Activated CD4-positive, alpha-beta T cell treated with anti-CD3 and anti-CD28 coated beads for 4 hours (primary cell): ENCODE measurements at regions not wholly inside any gene's neighbourhood (a gene's known extent, or its start where the extent isn't known, plus 50 kb on each side); places are given as distances from the start of the nearest gene placed in this dataset.
"Not testable (repeated sequence)": the region's sequence is repeated elsewhere in the genome, so short reads cannot be mapped to it uniquely, and the experiment has no call there.

Experiments
- DNase-seq, 2 donors: peaks; one replicate each; pipeline ENCODE4 v3.0.0-alpha.2; 2020

DNA sequence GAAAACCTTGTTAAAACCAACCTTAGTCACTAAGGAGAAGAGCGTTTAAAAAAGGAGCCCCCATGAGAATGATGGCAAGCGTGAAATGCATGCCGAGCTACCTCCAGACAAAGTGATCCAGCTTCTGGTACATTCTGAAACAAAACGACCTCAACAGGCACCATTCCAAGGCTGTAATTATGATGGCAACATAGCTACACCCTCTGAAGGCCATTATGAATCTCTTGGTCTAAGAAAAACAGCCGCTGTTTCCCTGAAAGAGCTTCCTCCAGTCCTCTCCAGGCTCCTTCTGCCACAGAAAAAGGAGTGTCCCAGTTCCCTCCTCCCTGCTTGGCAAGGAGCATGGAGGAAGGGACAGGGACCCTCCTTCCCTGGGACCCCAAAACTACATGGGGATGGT is 50.0 kb upstream of the ABLIM1 start:
- no peak for DNase-seq

DNA sequence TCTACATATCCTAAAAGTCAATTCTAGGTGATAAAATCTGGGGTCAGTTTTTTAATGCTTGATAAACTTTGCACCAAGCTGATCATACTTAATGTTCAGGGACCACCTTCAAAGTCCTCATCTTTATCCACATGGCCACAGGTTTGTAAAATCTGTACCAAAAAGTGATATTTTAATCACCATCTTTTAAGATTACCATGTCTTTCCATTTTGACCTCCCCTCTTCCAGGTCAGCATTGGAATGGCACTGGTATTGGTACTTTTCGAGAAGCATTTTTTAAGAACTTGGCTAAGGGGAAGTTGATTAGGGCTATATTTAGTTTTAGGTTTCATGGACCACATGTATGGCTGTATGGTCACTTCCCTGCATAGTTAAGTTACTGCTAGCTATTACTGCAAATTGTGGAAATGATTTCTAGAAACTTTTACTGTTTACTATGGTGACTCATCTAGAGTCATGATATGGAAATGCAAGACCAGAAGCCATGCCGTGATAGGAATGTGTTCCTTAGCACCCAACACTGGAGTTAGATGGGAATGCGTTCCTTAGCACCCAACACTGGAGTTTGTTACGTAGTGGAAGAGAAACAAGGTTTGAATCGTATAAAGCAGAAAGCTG is 50.8 kb upstream of the ABLIM1 start:
- no peak for DNase-seq

DNA sequence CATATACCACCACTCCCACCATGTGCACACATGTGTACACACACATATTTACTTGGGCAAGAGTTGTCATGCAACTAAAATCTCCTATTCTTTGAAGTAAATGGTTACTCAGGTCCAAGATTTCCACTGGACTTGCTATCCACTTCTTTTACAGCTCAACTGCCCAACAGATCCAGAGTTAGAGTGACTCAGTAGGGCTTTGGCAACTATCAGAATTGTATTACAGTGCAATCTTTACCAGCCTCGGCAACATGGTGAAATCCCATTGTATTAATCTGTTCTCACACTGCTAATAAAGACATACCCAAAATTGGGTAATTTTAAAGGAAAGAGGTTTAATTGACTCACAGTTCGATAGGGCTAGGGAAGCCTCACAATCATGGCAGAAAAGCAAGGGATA is 51.9 kb upstream of the ABLIM1 start:
- no peak for DNase-seq

DNA sequence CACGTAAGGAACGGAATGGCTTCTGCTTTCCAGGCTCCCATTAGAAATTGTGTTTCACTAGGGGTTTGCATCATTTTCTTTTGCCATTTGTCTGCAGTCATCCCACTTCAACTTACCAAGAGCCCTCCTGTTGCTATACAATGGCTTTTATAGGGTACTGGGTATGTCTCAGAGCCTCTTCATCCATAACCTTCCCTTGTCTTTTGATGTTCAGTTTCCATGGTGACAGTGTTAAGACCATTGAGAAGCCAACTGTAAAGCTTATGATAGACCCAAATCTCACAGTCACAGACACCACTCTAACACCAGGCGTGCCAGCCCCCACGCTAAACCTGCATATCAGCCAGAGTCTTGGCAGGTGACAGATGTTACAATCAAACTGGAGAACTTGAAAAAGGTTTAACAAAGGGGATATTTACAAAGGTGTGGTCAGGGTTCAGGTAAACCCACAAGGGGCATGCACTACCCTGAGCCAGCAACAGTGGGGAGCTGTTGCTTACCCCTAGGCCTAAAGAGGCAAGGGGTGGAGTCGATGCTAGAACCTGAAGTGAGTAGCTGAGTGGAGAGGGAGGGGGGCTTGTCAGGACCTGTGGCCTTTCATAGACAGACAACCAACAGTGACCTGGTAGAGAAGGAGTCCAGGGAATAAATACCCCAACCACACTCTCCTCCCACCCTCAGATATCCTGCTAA is 53.2 kb upstream of the ABLIM1 start:
- DNase-seq, result no peak

DNA sequence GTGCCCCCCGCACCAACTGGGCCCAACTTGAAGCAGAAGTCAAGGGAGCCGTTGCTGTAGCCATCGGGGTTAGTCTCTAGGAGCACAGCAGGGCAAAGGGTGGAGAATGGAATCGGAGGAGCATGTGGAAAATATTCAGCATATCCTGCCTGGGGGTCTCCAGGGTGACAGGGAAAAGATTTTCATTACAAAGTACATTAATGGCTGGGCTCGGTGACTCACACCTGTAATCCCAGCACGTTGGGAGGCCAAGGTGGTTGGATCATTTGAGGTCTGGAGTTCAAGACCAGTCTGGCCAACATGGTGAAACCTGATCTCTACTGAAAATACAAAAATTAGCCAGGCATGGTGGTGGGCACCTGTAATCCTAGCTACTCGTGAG is 53.8 kb upstream of the ABLIM1 start:
- no peak for DNase-seq

DNA sequence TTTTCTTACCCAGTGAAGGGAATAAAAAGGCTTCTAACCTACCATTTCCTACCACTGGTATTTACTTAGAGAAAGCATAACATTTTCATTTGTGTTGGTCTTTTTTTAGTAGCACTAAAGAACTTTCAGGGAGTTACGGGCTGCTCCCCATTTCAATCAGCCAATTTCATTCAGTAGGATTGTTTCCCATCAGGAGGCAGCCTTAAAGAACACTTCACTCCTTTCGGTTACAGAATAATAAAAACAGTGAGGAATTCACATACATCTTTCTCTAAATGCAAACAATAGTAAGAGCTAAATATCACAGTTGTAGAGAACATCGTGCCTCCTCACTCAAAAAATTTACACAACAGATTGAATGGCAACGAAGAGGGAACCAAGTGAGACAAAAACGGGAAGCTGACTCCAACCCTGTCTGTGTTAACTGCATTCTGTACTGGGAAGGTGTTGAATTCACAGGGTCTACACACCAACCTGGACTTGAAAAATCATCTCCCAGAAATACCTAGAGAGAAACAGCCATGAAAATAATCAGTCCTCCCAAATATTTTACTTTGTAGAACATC is 55.5 kb upstream of the ABLIM1 start:
- DNase-seq, result no peak

DNA sequence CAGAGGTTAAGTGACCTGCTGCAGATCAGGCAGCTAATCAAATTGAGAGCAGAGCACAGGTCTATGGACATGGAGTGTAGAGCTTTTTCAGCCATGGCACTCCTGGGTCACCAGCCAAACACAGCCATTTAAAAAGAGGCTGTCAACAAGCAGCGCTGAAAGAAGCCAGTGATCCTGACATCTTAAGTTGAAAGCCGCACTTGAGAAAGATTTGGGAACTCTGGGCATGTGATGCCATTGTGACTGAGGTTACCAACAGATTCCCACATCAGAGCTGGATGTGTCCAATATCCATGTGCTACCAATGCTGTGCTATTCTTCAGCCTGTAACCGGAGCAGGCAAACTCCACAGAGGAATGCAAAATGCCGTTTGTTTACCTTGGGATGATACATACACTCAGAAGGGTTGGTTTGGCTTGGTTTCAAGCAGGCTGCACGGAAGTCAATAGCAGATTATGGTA is 56.2 kb upstream of the ABLIM1 start:
- no peak for DNase-seq

DNA sequence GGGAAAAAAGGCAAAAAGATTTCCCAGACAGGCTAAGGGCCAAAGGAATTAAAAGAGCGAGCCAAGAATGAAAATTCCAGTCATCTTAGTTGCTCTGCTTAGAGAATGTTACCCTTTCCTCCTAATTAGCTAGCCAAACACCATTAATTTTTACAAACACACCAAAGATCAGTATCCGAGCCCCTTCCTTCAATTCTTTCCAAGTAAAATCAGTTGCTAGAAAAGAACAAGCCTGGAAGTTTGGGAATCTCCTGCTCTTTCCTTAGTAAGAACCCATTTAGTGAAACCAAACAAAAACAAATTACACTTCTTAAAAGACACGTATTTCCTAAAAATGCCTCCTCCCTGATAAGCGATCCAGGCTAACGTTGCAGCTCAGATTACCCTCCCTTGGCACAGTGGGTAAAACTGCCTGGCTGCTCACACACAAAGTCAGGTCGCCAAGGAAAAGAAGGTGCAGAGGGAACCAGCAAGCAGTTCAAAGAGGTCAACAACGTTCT is 57.1 kb upstream of the ABLIM1 start:
- no peak for DNase-seq

DNA sequence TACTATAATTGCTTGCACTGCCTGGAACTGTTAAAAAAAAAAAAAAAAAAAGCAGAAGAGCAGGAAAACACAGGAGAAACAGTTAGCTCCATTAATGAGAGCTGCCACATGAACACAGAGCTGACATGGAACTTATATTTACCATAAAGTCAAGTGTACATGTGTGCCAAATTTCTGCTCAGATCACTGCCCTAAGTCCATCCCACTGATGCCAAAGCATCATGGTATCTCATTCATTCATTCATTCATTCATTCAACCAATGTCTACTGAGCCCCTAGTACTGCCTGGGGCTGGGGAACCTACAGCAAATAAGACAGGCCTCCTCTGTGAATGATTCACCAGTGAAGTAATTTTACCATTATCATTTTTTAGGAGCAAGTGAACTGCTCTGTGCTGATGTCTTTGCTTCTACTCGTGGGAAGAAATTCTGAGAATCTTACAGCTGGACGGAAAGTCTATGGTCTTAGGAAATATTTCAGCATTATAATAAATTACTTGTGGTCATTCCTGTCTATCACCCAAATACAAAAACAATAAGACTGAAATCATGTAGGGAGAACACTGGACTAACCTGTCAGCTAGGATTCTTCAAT is 58.8 kb upstream of the ABLIM1 start:
- DNase-seq, result no peak

DNA sequence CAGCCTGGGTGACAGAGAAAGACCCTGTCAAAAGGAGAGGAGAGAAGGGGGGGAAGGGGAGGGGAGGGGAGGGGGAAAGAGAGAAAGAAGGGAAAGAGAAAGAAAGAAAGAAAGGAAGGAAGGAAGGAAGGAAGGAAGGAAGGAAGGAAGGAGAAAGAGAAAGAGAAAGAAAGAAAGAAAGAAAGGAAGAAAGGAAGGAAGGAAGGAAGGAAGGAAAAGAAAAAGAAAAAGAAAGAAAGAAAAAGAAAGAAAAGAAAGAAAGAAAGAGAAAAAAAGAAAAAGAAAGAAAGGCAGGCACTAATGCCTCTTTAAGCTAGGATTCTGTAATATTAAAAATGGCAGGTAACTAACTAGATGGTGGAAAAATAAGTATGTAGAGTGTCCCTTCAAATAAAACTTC is 59.8 kb upstream of the ABLIM1 start:
- DNase-seq, result not testable (repeated sequence)

DNA sequence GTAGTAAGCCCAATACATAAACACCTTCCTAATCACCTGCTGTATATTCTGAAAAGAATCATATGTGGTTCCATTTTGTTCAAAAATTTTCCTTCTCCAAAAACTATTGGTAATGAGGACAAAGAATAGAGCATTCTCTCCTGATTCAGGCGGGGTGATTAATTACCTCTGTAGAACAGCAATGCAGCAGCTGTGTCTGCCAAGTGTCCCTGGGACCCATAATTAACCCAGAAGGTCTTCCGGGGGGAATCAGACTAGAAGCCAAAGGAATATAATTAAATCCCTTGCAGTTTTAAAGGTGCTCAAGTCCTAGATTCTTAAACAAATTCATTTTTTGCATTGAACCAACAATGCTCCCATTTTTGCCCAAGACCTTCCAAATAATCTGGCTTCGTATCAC is 60.3 kb upstream of the ABLIM1 start:
- DNase-seq, result no peak

DNA sequence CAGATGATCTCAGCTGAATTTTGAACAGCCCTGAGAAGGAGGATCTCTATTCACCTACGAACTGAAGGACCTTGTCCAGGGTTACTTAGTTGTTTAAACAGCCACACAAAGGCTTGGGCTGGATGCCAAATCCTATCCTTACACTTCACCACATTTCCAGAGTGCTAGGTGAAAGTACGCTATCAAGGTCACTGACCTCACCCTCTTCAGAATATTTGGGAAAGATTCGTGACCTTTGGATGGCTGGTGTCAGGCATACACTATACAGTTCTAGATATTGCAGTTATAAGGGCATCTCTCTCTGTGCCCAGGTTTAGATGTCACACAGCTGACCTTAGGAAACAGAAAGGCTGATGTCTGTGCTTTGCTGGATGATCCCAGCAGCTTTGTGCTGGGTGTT is 61.2 kb upstream of the ABLIM1 start:
- DNase-seq, result no peak

DNA sequence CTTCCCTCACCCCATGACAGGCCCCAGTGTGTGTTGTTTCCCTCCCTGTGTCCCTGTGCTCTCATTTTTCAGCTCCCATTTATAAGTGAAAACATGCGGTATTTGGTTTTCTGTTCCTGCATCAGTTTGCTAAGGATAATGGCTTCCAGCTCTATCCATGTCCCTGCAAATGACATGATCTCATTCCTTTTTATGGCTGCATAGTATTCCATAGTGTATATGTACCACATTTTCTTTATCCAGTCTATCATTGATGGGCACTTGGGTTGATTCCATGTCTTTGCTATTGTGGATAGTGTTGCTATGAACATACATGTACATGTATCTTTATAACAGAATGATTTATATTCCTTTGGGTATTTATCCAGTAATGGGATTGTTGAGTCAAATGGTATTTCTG is 61.9 kb upstream of the ABLIM1 start:
- not testable (repeated sequence) for DNase-seq

DNA sequence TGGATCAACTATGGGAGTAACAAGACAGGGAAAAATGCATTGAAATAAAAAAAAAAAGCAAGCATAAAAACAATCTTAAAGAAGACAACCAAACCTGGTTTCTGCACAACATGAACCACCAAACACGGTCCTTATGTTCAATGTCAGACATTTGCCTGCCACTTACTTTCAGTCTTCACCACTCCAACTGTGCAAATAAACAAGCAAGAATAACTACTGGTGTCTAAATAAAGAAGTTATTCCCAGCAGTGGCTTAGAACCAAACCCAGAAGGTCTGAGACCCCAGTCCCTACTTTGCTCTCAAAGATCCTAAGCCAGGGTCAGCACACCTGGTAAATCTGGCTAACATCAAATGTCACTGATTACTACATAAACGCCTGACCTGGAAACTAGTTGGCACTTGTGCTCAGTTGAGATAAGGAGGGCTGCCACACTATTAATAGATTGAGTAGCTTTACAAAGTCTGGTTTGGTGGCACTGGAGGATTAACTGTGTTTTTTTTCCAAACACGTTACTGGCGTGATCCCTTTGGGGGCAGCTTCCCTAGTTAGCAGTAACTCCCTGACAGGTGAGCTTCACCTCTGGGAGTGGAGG is 62.7 kb upstream of the ABLIM1 start:
- no peak for DNase-seq

DNA sequence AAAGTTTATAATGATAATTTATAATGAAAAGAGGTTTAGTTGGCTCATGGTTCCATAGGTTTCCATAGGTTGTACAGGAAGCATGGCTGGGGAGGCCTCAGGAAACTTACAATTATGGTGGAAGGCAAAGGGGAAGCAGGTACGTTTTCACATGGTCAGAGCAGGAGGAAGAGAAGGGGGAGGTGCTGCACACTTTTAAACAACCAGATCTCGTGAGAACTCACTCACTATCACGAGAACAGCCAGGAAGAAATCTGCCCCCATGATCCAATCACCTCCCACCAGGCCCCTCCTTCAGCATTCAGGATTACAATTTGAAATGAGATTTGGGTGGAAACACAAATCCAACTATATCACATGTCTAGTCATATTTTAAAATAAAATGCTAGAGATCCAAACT is 64.1 kb upstream of the ABLIM1 start:
- not testable (repeated sequence) for DNase-seq

DNA sequence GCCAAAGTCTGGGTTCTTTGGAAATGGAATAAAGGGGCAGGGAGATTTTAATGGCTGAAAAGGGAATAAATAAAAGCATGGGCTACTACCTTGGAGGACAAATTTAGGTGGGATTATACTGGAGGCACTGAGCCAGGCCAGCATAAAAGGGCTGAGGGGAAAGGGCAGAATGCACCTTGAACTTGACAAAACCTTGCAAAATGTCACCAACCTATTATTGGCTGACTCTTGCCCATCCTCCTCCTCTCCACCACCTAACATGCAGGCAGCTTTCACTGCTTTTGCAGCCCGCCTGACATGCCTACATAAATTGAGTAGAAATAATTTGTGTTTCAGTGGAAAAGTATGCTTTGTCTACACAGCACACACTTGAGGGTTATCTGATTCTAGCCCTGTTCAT is 65.3 kb upstream of the ABLIM1 start:
- DNase-seq, result no peak

DNA sequence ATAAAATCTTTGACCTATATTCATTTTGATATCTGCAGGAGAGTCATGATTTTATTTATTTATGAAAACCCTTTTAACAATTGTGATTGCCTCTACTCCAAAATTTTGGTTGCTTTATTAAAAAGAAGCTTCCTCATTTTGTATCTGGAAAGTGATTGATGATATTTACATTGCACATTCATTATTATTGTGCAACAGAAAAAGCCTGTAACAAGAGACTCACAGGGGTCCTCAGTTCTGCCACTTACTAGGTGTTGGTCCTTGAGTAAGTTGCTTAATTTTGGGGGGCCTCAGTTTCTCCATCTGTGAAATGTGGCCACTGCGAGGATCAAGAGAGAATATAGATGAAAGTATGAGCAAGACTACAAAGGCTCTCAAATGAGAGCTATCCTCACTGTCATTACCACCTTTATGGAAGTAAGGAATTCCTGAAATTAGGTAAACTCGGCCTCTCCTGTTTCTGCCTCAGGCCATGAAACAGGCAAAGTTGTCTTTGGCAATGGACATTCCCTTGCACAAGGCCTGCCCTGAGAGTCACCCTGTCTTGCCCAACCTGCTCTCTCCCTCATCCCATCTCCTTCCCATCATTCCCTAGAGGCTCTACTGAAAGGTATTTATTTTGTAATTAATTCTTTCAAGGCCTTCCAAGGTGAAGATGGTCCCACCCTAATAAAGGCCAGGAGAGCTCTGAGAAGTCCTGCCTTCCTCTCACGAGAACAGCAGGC is 66.1 kb upstream of the ABLIM1 start:
- no peak for DNase-seq

DNA sequence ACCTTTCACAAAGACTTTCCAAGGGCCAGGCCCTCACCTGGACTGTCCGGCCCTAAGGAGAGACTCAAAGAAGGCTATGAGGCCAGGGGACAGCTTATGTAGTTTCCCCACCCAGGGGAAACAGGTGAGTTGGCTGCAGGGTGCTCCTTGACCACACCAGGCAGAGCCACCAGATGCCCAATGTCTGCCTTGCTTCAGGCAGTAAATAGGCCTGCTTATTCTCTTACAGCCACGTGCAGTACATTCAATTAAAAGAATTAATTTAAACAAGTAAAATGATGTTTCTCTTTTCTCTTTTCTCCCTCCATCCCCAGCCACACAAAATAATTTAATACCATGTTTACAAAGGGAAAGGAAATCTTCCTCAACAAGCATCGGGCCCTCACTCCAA is 66.6 kb upstream of the ABLIM1 start:
- no peak for DNase-seq

DNA sequence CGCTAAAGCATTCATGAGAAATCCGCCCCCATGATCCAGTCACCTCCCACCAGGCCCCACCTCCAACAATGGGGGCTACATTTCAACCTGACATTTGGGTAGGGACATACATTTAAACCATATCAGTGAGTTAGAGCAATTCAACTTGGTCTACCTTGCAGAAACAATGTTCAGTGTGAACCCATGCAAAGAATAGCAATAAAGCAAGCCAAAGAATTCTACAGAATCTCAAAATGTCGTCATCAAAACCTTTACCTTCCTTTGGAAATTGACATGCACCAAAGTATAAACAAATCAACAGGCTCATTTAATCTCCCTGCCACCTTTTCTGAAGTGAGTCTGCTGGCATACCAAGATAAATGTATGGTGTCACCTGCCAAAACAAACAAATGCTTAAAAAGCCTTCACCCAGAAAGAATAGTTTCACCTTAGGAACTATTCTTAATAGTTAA is 68.8 kb upstream of the ABLIM1 start:
- DNase-seq, result no peak

DNA sequence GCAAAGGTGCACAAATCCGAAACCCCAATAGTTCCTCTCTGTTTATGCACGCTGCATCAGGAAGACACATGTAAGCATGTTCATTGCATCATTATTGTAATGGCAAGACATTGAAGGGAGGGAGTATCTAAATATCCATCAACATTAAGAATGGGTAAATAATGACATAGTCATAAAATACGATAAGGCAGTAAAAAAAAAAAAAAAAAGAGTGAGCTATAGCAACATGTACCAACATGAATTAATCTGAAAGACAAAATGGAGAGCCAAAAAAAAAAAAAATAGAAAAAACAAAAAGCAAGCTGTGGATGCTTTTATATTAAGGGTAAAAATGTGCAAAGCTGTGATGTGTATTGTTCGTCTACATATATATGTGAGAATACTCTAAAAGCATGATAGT is 70.2 kb upstream of the ABLIM1 start:
- DNase-seq, result no peak

DNA sequence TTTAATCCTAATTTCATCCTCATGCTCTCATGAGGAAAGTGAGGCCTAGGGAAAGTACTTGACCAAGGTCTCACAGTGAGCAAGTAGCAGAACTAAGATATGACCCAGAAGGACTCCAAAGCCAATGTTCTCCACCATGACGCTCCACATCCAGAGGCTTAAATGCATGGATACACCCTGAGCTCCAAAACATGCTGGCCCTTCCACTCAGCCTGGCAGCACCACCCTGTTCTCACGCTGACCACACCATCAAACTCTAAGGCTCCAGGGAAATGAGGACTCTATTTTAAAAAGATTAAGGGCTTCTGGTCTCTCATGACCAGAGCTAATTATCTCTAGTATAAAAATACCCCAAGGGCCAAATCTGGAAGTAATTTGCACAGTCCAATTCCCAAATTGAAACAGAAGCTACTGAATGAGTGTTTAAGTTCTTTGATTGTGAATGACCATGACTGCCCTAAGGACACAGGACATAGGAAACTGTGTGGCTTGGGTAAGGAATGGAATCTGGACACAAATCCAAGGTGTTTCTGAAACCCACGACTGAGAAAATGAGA is 71.1 kb upstream of the ABLIM1 start:
- DNase-seq, result no peak

DNA sequence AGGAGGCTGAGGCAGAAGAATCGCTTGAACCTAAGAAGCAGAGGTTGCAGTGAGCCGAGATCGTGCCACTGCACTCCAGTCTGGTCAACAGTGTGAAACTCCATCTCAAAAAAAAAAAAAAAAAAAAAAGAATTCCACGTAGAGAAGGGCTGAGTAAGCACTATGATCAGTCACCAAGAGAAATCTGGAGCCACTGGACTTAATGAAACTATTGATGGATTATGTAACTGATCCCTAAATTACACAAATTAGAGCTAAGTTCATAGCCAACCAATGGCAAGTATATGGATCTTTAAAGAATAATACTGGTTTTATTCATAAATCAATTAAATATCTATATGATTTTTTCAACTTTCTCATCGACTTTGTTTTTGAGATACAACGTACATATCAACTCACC is 72.2 kb upstream of the ABLIM1 start:
- no peak for DNase-seq

DNA sequence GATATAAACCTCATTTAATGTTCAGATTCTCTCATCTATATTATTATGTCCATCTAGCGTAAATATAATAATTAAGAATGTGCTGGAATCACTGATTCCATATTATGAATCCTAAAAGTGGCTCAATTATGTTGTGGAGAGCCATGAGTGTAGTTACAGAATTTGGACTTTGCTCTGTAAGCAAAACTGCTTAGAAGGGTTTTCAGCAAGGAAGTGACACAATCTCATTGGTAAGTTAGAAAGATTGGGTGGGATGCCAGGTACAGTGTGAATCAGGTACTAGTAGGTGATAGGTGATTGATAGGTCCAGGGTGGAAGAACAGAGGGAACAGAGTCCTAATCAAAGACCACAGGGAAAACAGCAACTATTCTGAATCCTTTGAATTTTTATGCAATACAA is 74.9 kb upstream of the ABLIM1 start:
- DNase-seq, result no peak
